RKO (cell line): ENCODE measurements at regions not wholly inside any gene's neighbourhood (a gene's known extent, or its start where the extent isn't known, plus 50 kb on each side); places are given as distances from the start of the nearest gene placed in this dataset.

Source experiments
- DNase-seq: peaks from one replicate; pipeline ENCODE4 v3.0.0-alpha.2; 2016; ENCODE audit warnings: low spot score

DNA sequence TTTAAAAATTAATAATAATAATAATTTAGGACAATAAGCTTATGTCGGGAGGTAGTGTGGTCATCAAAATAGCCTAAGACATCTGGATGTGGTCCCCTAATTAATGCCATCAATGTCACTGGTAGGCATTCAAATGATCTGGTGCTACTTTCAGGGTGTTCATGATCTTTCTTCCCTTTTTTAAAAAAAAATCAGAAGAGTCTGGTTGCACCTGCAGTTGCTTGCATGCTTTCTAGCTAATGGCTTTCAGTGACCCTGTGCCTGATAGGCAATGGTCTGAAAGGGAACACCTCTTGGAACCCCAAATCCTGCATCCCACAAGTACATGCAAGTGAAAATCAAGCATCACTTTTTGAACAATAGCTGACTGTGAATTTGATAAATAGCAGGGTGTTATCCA is 64.1 kb upstream of the KBTBD8 start:
- DNase-seq, result no peak

DNA sequence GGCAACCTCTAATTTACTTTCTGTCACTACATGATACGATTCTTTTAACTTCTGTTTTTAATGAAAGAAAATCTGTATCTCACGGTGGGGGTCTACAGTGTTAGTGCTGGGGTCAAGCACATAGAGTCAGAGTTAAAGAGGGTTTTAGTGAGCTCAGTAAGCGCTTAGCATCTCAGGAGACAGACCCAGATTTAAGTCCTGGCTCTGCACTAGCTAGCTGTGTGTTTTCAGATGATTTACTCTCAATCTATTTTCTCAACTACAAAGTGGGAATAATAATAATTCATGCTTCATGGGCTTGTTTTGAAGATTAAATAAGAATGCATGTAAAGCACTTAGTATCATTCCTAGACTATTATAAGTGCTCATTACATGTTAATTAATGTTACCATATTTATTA is 63.4 kb upstream of the KBTBD8 start:
- no peak for DNase-seq

- DNase-seq, result peak; percentile 8
These were observed 61.1 kb upstream of the KBTBD8 start for GRCh38 chr3:66937041-66937440.

GRCh38 chr3:66938338-66938963 is 59.7 kb upstream of the KBTBD8 start:
- peak; percentile 73 for DNase-seq

GRCh38 chr3:66948041-66948440 is 50.1 kb upstream of the KBTBD8 start:
- DNase-seq, result no peak
